ENCODE measurements at regions not wholly inside any gene's neighbourhood (a gene's known extent, or its start where the extent isn't known, plus 50 kb on each side); places are given as distances from the start of the nearest gene placed in this dataset.

GRCh38 chr7:17682586-17682985 lies 257.7 kb downstream of the SNX13 start:
- no peak for TF ChIP-seq CTCF (IDR thresholded peaks at IDR 0.05)
- no peak for TF ChIP-seq POLR2A (IDR thresholded peaks at IDR 0.05)
